ENCODE measurements at regions not wholly inside any gene's neighbourhood (a gene's known extent, or its start where the extent isn't known, plus 50 kb on each side); places are given as distances from the start of the nearest gene placed in this dataset.

DNA sequence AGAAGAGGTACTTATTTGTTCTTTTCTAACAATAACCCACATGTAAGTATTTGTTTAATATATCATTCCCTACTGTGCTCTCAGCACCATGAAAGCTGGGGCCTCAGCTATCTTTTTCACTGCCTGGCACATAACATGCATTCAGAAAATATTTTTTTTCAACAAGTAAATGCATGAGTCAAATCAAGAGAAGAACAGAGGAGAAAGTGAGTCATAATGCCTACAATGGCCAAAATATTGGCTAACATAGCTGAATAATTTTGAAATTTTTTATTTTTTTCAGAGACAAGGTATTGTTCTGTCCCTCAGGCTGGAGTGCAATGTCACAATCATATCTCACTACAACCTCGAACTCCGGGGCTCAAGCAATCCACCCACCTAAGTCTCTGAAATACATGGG, 252.2 kb upstream of the ADAMTS5 start:
- TF ChIP-seq, protein P1, sequence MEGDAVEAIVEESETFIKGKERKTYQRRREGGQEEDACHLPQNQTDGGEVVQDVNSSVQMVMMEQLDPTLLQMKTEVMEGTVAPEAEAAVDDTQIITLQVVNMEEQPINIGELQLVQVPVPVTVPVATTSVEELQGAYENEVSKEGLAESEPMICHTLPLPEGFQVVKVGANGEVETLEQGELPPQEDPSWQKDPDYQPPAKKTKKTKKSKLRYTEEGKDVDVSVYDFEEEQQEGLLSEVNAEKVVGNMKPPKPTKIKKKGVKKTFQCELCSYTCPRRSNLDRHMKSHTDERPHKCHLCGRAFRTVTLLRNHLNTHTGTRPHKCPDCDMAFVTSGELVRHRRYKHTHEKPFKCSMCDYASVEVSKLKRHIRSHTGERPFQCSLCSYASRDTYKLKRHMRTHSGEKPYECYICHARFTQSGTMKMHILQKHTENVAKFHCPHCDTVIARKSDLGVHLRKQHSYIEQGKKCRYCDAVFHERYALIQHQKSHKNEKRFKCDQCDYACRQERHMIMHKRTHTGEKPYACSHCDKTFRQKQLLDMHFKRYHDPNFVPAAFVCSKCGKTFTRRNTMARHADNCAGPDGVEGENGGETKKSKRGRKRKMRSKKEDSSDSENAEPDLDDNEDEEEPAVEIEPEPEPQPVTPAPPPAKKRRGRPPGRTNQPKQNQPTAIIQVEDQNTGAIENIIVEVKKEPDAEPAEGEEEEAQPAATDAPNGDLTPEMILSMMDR (IDR thresholded peaks at IDR 0.05; ENCODE audit: borderline replicate concordance, control extremely low read depth, extremely low read depth, insufficient read depth, missing control alignments), result no peak
- in situ Hi-C loops (cut with MboI; ENCODE audit: low sequenced_read_pairs, unreplicated experiment), result no loop called here
- DNase-seq (ENCODE audit: low spot score), result no peak

DNA sequence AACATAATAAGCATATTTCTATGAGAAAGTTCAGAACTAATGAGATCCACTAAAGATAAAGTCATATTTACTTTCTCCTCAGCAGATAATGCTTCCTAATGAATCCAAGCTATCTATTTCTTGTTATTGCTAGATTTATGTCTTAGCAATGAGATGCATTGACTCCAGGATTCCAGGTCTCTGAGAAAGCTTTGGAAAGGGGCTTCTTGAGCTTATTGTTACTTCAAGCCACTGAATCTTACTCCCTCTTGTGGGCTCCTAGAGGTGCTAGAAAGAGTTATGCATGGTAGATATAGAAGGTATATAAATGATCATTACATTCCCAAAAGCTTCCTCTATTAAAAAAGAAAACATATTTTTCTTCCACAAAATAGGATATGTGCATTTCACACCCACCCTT, 246.4 kb upstream of the ADAMTS5 start:
- in situ Hi-C loops (cut with MboI; ENCODE audit: low sequenced_read_pairs, unreplicated experiment), result no loop called here

DNA sequence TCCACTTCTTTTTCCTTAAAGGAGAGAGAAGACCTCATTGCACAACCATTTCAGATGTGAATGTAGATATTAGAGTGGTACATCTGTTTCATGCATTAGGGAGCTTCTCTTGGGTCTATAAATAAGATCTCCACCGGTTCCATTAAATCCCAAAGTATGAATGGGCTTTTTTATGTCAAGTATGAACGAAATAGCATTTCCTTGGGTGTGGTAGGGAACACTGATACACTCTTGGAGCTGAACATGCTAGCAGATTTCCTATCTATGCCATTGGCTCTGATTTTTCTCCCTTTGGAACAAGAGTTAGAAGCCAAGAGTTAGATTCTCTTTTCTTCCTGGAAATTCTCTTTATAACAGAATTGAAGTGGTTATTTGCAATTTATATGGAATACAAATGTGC, 245.6 kb upstream of the ADAMTS5 start:
- no peak for DNase-seq (ENCODE audit: low spot score)
- TF ChIP-seq, protein P1 (IDR thresholded peaks at IDR 0.05; ENCODE audit: borderline replicate concordance, control extremely low read depth, extremely low read depth, insufficient read depth, missing control alignments), result no peak
- in situ Hi-C loops (cut with MboI; ENCODE audit: low sequenced_read_pairs, unreplicated experiment), result no loop called here

More for the DNA sequence above, 246.4 kb upstream of the ADAMTS5 start:
- TF ChIP-seq, protein P1 (IDR thresholded peaks at IDR 0.05; ENCODE audit: borderline replicate concordance, control extremely low read depth, extremely low read depth, insufficient read depth, missing control alignments), result no peak
- no peak for DNase-seq (ENCODE audit: low spot score)

DNA sequence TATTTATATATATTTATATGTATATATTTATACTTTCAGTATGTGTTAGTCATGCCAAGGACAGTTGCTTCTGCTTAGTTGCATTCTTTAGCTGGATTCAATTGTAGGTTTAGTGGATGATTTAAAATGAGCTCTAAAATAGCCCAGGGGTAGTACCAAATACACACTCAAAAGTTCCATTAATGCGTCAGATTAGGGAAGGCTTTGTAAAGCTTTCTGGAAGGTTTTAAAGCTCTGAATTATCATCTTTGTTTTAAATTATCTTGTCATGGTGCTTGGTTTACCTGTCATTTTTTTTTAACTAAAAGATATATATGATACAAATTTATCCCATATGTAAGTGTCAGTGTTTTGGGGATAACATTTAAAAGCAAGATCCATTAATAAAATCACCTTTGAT, 242.7 kb upstream of the ADAMTS5 start:
- DNase-seq (ENCODE audit: low spot score), result no peak
- in situ Hi-C loops (cut with MboI; ENCODE audit: low sequenced_read_pairs, unreplicated experiment), result no loop called here
- TF ChIP-seq, protein P1 (IDR thresholded peaks at IDR 0.05; ENCODE audit: borderline replicate concordance, control extremely low read depth, extremely low read depth, insufficient read depth, missing control alignments), result no peak

DNA sequence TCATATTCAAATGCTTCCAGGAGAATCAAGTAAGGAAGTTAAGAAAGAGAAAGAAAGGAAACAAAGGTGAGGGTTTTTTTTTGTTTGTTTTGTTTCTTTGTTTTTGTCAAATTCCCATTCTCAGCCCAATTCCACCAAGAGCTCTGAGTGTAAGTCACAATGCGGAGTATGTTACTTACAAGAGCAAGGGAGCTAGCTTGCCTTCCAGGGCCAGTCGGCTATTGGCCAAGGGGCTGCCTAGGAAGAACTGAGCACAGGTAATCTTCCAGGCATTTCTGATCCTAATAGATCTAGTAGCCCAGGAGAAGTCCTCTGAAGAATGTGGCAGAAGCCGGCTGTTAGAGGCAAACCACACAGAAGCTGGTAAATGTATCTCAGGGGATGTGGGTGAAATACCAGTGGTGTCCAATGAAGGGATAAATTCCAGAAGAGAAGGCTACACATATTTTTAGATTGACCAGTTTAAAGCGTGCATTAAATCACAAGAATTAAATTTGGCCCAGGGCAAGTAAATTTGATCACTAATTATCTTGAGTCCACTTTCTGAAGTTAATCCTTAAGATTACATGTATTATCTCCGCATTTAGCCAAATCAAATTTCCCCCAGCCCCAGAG, 239.6 kb upstream of the ADAMTS5 start:
- TF ChIP-seq, protein P1 (IDR thresholded peaks at IDR 0.05; ENCODE audit: borderline replicate concordance, control extremely low read depth, extremely low read depth, insufficient read depth, missing control alignments), result no peak
- DNase-seq (ENCODE audit: low spot score), result no peak
- in situ Hi-C loops (cut with MboI; ENCODE audit: low sequenced_read_pairs, unreplicated experiment), result no loop called here

DNA sequence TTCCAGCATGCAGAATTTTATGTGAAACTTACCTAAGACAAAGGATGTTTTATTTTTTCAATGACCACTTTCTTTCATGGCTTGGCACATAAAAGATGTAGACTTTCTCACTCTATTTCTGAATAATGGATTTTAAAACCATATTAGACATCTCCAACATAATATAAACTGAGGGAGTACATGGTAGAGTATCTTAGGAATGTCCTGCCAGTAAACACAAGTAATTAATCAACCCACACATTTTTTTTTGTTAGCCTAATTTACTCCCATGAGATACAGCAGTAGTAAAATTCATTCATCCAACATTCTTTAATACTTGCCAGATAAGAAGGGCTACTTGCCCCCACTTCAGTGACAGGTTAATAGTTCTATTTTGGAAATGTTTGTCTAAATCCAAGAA, 235.4 kb upstream of the ADAMTS5 start:
- TF ChIP-seq, protein P1 (IDR thresholded peaks at IDR 0.05; ENCODE audit: borderline replicate concordance, control extremely low read depth, extremely low read depth, insufficient read depth, missing control alignments), result no peak
- in situ Hi-C loops (cut with MboI; ENCODE audit: low sequenced_read_pairs, unreplicated experiment), result no loop called here
- DNase-seq (ENCODE audit: low spot score), result no peak
